Stromal cell of bone marrow (primary cell): ENCODE measurements at regions not wholly inside any gene's neighbourhood (a gene's known extent, or its start where the extent isn't known, plus 50 kb on each side); places are given as distances from the start of the nearest gene placed in this dataset.

Experiments
- DNase-seq: peaks from one replicate; pipeline ENCODE4 v3.0.0-alpha.2; 2012; ENCODE audit warnings: low read depth

DNA sequence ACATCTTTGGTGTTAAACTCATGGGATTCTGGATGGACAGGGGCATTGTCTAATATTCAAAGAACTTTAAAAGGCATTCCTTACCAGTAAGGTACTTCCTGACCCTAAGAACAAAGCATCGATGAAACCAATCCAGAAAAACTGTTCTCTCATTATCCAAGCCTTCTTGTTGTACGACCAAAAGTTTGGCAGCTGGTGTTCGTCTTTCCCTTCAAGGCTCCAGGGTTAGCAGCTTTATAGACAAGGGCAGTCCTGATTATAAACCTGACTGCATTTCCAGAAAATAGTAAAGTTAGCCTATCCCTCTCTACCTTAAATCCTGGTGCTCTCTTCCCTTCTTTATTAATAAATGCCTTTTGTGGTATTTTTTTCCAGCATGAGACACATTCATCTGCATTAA, 149.4 kb upstream of the MRPS30 start:
- DNase-seq: no peak

DNA sequence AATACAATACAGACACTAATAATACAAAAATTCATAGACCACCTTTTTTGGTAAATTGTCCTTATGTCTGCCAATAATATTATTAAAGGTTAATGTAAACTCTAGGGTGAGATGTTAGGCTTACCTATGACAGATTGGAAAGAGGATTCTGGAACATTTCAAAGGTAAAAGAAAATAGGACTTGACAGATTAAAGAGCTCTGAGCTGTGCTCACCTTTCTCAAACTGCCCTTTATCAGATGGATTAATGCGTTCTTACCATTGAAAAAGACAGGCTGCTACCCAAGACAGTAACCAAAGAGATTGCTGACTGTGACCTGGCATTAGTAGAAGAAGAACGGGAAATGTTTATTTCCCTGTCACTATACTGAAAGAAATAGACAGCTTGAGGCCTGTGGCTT, 156.1 kb upstream of the MRPS30 start:
- DNase-seq: no peak

DNA sequence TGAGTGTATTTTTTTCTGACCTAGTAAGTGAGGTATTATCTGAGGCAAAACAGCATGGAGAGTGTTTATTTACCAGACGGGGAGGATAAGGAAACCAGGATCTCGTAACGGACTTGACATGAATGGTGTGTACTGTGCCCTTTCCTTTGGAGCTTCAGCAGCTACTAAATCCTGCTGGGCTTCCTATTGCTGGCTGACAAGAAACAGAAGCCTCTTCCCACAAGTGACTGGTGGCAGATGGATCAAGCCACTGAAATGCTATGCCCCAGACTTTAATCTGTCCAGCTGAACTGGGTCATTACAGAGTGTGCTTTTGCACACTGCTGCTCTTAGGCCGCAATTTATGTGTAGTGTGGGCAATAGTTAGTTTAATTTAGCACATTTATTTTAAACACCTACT, 162.7 kb upstream of the MRPS30 start:
- no peak for DNase-seq

DNA sequence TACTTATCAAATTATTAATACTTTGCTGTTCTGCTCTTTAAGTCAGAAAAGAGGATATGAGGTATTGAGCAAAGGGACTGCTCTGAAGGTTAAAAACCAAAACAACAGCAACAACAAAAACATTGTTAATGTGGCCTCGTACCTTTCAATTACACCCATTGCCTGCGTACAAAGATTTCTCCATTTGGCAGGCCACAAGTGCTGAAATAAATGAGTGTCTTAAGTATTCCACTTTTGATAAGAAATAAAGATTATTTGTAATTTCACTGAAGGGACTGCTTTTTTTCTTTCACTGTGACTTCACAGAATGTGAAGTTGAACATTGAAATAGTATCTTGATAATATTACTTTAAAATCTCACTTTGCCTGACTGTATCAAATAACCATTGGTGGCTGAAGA, 163.2 kb upstream of the MRPS30 start:
- DNase-seq: no peak

DNA sequence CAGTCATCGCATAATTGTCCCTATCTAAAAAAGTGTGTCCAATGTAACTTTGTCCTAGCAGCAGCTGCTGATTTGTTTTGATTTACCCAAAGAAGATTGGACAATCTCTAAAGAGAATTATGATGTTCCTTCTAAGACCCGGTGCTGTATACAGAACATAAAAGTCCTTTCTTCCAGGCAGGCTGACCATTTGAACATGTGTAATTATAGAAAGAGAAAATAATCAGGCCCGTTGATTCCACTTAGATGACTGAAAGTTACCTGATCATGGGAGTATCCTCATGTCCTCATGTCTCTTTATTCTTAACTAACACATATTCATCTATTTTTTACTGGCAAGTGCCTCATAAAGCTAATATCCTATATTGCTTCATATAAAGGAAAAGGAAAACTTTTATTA, 164.1 kb upstream of the MRPS30 start:
- DNase-seq: no peak

DNA sequence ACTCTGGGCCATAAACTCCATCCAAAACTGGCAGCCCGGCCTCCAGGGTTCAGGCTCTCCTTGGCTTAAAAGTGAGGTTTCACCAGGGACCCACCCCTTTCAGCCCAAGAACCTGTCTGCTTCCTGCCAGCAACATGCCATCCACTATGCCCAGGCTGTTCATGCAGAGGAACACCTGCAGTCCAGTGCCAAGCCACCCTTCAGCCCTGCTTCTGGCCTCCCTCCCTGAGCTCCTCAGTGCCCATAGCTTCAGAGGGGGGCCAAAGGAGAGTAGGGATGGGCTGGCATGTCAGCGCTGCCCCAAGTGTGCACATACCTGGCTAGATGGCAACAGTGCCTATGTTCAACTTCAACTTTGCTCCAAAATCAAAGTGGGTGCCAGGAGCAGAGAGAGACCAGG, 166.9 kb upstream of the MRPS30 start:
- DNase-seq: no peak

DNA sequence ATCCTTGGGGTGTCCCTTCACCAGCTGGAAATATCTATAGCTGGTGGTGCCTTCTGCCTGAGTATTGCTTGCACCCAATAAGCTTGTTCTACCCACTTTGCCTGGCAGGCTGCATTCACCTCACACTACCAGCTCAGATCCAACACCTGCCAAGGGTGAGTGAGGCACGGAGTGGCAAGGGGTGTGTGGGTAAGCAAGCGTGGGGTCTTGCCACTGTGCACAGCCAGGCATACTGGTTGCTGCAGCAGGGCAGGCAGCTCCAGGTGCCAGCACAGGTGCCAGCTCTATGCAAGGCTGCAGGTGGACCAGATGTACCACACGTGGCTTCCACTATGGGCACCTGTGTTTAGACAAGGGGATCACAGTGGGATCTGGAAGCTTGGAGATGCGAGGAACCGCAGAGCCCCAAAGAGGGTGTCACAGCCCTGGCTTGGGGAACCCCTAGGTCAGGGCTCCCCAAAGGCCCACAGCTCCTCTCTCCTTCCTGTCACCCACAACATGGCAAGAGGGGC, 167.7 kb upstream of the MRPS30 start:
- DNase-seq: no peak

DNA sequence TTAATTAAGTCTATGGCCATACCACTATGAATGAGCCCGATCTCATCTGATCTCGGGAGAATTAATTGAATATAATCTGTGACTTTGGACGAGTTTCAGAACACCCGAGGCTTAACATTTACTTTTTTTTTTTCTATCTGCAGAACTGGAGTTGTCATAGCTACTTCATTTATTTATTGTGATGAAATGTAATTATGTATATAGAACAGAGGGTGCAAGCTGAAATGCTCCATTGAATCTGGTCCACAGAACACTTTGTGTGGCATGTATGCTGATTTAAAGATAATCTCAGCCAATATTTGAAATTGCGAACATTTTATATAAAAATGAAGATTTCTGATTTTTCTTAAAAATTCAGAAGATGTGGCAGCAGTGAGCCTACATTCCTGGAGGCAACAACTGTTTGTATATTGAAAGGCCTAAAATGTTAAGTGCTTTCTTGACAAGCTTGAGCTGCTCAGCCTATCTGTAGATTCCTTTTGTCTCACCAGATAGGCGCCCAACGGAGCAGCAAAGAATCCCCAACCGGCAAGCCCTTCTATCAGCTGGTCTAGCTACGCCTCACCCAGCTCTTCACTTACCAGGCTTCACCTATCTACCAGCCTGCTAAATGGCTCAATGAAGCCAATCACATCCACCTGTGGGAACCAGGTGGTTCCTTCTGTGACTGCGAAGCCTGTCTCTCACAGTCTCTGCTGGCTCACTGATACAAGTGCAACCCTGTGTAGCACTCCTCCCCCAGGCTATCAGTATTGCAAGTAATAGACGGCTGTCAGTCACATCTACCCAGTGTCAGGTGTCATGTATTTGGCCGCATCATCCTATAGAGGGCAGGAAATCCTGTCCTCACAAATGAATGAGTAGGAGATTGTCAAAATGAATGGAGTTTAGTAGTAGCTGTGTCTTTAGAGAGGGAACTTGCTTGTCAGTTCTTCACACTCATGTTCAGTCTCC, 170.6 kb upstream of the MRPS30 start:
- DNase-seq: no peak

DNA sequence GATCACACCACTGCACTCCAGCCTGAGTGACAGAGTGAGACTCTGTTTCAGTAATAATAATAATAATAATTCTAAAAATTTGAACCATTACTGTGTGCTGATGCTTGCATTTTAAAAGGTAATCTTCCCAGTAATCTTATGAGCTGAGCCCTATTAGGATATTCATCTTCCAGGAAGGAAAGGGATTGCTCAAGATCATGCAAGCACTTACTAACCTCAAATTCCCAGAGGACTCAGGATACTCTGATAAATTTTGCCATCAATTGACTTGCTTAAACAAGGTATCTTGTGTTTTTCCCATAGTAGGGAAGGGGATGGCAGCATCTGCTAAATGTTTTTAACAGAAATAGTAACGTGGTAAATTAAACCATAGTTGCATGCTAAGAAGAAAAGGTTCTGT, 176.4 kb upstream of the MRPS30 start:
- DNase-seq: peak; percentile 3

DNA sequence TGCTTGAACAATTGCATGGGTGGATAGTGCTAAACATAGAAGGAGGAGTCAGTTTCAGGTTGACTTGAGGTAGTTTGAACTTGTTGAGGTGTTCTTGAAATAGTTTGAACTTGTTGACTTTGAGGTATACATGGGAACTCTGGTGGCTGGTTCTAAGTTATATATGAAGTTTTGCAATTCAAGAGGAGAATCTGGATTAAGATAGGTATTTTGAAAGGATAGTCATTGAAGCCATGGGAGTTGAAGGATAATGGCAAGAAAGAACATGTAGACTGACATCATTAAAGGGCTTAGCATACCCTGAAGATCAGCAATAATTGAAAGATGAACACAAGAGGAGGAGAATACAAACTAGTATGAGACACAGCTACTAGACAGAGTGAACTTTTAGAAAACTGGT, 181.9 kb upstream of the MRPS30 start:
- DNase-seq: no peak

DNA sequence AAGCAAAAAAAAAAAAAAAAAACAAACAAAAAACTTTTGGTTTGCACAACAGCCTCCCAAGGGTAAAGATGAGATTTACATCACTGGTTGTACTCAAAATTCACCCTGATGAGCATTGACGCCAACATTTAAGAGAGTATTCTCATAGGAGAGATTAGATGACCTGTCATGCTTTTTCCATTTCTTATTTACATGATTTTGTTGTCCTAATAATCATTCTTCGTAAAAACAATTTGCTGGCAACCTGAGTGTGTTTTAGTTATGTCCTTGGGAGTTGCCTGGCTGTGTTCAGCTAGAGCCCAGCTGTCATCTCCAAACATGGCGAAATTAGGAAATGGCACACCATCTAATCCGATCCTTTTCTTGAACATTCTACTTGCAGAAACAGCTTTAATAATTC, 186.4 kb upstream of the MRPS30 start:
- no peak for DNase-seq

DNA sequence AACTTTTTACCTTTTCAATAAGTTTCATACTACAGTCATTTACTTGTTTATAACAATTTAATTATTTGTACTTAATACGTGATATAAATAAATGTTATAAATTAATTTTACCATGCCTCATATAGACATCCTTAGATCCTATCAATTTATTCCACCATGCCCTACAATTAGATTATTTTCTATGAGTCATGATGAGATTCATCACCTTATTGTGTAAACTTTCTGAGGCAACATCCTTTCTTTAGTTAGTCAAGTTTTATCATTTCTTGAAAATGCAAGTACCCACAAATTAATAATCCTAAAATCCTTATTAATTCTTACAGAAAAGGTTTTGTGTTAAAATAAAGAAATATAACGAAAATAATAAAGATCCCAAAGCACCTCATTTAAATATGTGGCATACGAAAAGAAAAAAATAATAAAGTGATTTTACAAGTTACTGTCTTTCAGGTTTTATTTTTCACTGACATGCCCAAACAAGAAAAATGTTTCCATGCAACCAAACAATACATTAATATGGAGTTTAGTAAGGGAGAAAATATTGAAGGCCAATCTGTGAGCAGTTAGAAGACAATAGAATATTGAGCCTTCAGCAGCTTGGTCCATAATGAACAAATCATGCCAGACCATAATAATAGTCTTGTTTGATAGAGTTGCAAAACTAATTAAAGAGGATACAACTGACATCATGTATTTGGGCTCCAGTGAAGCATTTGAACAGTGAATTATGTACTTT, 188.7 kb upstream of the MRPS30 start:
- DNase-seq: no peak

DNA sequence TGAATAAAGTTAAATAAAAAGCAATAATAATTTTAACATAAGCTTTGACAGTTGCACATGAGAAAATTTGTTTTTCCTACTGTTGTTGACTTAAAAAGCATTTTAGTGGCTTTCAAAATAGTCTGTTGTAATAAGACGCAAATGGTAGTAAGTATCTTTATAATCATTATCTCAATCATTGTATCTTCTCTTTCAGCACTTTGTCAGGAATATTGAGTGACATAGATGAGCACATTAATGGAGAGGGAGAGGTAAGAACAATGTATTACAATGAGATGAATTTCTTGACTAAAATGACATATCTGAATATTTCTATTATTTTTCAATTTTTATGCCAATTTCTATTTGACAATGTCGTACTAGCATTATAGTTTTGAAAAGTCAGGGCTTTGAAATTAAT, 193.9 kb upstream of the MRPS30 start:
- DNase-seq: no peak

DNA sequence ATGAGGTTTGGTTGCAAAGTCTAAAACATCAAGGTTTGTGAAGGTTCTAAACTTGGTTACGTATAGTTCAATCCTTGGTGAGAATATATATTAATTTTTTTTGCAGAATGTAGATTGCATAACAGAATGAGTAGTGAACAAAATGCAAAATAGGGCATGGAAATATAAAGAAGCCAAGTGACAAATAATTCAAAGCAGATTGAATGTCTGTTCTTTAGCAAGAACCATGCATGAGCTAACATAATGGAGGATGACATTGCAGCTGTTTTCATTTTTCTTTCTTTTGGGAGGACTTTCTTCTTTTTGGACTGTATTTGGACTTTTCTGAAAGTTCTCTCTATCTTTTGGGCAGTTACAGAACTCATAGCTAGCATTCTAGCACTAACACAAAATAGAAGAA, 194.8 kb upstream of the MRPS30 start:
- no peak for DNase-seq

DNA sequence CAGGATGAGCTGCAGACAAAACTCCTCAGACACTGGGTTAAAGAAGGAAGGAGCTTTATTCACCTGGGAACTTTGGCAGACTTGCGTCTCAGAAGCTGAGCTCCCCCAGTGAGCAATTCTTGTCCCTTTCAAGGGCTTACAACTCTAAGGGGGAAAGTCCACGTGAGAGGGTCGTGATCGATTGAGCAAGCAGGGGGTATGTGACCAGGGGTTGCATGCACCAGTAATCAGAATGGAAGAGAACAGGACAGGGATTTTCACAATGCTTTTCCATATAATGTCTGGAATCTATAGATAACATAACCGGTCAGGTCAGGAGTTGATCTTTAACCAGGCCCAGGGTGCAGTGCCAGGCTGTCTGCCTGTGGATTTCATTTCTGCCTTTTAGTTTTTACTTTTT, 202.8 kb upstream of the MRPS30 start:
- DNase-seq: no peak

DNA sequence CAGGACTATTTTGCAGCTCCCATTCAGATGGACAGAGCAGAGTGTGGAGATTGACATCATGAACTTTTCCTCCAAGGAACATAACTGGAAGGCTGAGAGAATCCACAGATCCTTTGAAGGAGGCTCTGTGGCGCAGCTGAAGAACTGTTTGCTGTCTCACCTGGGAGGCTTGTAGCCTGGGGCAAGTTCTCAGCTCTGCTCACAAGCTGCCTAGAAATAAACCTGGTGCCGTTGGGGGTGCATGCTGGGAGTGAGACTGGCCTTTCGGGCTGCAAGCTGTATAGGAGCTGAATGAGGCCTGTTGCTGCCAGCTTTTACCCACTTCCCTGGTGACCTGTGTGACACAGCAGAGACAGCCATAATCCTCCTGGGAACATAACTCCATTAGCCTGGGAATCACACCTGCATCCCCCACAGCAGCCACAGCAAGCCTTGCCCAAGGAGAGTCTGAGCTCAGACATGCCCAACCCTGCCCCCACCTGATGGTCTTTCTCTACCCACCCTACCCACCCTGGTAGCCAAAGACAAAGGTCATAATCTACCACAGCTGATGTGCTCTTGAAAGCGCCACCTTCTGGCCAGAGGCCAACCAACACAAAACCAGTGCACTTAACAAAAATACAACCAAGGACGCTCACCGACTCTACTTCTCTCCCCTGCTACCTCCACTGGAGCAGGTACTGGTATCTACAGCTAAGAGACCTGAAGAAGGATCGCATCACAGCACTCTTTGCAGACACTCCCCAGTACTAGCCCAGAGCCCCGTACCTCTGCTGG, 205.1 kb upstream of the MRPS30 start:
- DNase-seq: no peak

DNA sequence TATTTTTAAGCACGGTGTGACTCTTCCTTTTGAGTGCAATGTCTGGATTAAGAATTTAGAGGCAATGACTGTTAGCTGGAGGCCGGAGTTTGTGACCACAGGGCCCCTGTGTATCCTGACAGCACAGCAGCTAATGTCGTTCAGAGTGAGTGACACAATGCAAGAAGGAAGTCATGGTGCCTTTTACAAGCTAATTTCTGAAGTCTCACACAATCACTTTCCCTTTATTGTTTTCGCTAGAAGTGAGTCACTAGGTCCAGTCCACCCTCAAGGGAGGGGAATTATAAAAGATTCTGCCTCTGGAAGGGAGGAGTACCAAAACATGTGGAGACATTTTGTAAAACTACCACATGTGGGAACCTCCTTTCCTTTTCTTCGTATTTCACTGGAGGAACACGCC, 185.5 kb upstream of the FGF10 start:
- peak; percentile 12 for DNase-seq

DNA sequence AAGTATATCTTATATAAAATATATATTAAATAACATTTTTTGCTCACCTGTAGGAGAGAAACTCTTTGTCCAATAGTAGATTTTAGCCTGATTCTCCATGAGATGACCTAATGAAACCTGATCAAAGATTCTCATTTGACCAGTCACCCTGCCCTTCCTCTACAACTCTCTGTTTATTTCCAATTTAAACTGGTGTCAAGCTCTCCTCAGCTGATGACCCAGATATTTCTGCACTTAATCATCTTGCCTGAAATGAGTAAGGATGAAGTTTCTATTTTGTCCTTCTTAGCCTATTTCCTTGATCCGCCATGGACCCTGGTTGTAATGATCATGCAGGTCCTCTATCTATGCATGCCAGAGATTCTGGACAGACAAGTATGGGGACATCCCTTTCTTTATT, 179.3 kb upstream of the FGF10 start:
- DNase-seq: no peak

DNA sequence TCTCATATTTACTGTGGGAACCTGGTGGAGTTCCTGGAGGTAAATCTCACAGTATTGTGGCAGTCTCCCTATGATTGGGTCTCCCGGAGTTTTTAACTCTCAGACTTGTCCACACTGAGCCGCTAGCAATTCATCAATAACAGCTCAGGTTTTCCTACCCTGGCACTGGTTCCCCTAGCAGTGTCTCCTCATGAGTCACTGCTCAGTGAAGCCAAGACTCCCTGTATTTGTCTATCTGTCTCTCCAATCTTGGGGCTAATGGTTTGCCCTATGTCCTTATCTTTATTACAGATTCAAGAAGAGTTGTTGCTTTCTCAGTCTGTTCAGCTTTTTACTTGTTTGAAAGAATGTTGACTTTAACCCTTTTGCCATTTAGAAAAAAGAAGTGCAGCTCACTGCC, 176.7 kb upstream of the FGF10 start:
- no peak for DNase-seq

DNA sequence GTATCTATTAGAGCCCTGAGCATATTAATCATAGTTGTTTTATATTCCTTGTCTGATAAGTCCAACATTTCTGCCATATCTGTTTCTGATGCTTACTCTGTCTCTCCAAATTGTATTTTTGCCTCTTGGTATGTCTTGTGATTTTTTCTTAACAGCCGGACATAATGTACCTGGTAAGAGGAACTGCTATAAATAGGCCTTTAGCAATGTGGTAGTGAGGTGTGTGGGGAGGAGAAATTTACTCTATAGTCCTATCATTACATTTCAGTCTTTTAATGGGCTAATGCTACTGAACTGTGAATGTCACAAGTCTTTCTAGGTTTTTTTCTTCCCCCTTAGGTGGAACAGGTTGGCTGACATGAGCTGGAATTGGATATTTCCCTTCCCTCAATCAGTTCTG, 176.1 kb upstream of the FGF10 start:
- DNase-seq: no peak

DNA sequence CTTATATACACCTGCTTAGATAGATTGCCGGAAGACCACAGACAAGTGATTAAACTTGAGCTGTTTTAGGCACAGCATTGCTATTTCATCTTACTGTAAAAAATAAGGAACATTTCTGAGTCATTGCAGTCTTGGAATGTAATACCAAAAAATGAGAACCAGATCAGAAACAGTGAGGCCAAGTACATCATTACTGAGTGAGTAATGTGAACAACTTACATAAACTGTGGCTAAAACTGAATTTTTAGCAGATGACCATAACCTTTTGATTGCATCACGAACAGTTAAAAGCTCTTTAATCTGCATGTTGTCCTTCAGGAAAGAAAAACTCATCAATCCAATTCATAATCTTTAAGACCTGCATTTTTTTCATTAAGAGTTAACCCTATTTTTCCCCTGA, 157.1 kb upstream of the FGF10 start:
- DNase-seq: peak; percentile 89

DNA sequence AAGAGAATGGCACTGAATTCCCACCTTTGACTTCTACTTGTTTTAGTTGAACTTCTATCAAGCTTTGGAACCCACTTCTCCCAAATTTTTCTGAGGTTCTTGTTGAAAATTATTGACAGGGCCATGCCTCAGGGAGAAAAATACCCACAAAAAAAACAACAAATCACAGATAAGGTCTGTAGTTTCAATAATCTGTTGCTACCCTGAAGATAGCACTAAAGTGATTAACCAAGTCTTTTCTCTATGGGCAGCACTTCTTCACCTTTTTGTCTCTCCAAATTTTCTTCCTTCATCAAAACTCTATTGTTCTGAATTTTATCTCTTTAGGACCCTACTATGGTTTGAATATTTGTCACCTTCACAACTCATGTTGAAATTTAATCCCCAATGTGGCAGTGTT, 154.3 kb upstream of the FGF10 start:
- DNase-seq: no peak

DNA sequence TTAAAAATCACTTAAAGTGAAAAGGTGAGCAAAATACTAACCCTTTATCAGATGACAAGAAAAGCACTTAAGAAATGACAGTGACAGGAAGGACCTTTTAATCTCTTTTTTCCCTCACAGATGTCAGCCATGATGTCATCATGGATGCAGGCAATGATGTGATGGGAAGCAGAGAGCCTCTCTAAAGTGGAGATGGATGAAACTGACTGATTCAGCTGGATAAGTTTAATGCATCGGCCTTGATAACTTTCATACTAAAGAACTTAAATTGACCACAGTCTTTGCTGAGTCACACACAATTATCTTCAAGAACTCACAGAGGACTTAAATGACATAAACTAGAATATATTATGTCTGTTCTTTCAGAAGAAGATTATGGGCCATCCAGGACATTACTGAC, 153.2 kb upstream of the FGF10 start:
- peak; percentile 29 for DNase-seq
